Neural crest cell (in vitro differentiated cells): ENCODE measurements at regions not wholly inside any gene's neighbourhood (a gene's known extent, or its start where the extent isn't known, plus 50 kb on each side); places are given as distances from the start of the nearest gene placed in this dataset.

Experiments used
- DNase-seq: peaks from one replicate; pipeline ENCODE4 v3.0.0; 2021; ENCODE audit warnings: low read depth, mixed read lengths, low spot score
- H3K27ac Mint-ChIP-seq: one replicate; pipeline ENCODE4 v1.8.0; 2021; ENCODE audit warnings: mild to moderate bottlenecking, mixed read lengths; ENCODE audit not compliant: unreplicated experiment
- H3K27me3 Mint-ChIP-seq: 2 replicates; pipeline ENCODE4 v1.8.0; 2021; ENCODE audit warnings: low read depth, mild to moderate bottlenecking, mixed read lengths
- H3K36me3 Mint-ChIP-seq: 2 replicates; pipeline ENCODE4 v1.8.0; 2021; ENCODE audit warnings: low read depth, mild to moderate bottlenecking, mixed read lengths
- H3K4me1 Mint-ChIP-seq: 2 replicates; pipeline ENCODE4 v1.8.0; 2021; ENCODE audit warnings: mixed read lengths
- H3K4me3 Mint-ChIP-seq: one replicate; pipeline ENCODE4 v1.8.0; 2021; ENCODE audit warnings: mild to moderate bottlenecking, mixed read lengths
- H3K9me3 Mint-ChIP-seq: 2 replicates; pipeline ENCODE4 v1.8.0; 2021; ENCODE audit warnings: mixed read lengths
- CTCF ChIP-seq: fragments of 200-600 bp; sonication (generic); conservative IDR thresholded peaks from 2 replicates; pipeline ENCODE4 v1.5.0; 2021; ENCODE audit warnings: antibody characterized with exemption, mild to moderate bottlenecking

- no peaks in the 10 kb centered on the region for H3K27me3 Mint-ChIP-seq
- TF ChIP-seq CTCF = no peak
- no peak for DNase-seq
- H3K27ac Mint-ChIP-seq = no peak overlapping the region
- H3K4me1 Mint-ChIP-seq = peaks cover 3% of the 10 kb centered on the region
- H3K4me3 Mint-ChIP-seq = no peak overlapping the region
- peaks cover 5% of the 10 kb centered on the region for H3K9me3 Mint-ChIP-seq
- no peaks in the 10 kb centered on the region for H3K36me3 Mint-ChIP-seq
Measured at GRCh38 chr4:163892417-163892816, 397.9 kb downstream of the TMA16 start.

- H3K27ac Mint-ChIP-seq = no peak overlapping the region
Measured at GRCh38 chr4:163895378-163896005, 401.0 kb downstream of the TMA16 start.

DNA sequence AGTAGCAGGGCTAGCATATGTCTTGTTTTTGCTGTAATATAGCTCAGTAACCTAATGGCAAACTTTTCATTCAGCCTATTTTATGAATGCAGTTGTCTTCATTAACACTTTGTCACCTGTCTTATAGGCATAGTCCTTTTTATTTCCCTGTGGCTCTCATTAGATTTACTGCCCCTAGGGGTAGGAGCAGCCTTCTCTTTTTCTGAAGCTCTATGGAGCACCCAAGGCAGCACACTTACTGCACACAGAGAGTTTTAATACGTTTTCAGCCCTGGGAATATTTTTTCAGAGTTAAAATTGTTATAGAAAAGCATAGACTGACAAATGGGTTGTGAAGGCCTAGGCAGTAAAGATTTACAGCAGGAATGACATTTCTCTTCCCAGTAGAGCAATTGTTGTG, 406.8 kb downstream of the TMA16 start:
- no peak for TF ChIP-seq CTCF
- Mint-ChIP-seq H3K9me3 (peaks cover 11% of the 10 kb centered on the region), H3K4me1 (no peaks in the 10 kb centered on the region), H3K27me3 (no peaks in the 10 kb centered on the region), H3K27ac (no peak overlapping the region), H3K4me3 (no peak overlapping the region), H3K36me3 (no peaks in the 10 kb centered on the region)
- DNase-seq = no peak

More at GRCh38 chr4:163895378-163896005, 401.0 kb downstream of the TMA16 start:
- H3K9me3 Mint-ChIP-seq = peaks cover 11% of the 10 kb centered on the region
- no peak for TF ChIP-seq CTCF
- peaks cover 3% of the 10 kb centered on the region for H3K4me1 Mint-ChIP-seq
- H3K36me3 Mint-ChIP-seq = no peaks in the 10 kb centered on the region
- H3K4me3 Mint-ChIP-seq = no peak overlapping the region
- H3K27me3 Mint-ChIP-seq = no peaks in the 10 kb centered on the region
- no peak for DNase-seq

GRCh38 chr4:163902417-163902816, 407.9 kb downstream of the TMA16 start:
- H3K27me3 Mint-ChIP-seq = no peaks in the 10 kb centered on the region
- H3K36me3 Mint-ChIP-seq = no peaks in the 10 kb centered on the region
- no peak for DNase-seq
- no peak for TF ChIP-seq CTCF
- no peak overlapping the region for H3K4me3 Mint-ChIP-seq
- H3K4me1 Mint-ChIP-seq = no peaks in the 10 kb centered on the region
- no peak overlapping the region for H3K27ac Mint-ChIP-seq
- H3K9me3 Mint-ChIP-seq = peaks cover 5% of the 10 kb centered on the region

DNA sequence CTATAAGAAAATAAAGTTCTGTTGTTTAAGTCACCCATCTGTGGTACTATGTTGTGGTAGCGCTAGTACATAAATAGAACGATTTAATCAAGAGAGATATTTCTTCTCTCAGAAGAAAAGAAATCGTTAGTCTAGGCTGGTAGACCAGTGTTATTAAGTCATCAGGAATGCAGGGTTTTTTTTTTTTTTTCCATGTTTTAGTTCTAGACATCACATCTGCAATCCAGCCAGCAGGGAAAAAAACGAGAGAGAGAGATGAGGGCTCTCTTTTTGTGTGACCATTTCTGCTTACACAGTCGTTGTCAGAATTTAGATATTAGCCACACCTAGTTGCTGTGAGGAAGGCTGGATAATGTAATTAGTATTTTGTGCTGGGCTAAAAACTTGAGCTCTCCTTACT, 417.4 kb downstream of the TMA16 start:
- H3K27ac Mint-ChIP-seq = no peak overlapping the region
- no peak for TF ChIP-seq CTCF
- DNase-seq = no peak
- no peak overlapping the region for H3K4me3 Mint-ChIP-seq
- no peaks in the 10 kb centered on the region for H3K9me3 Mint-ChIP-seq
- H3K36me3 Mint-ChIP-seq = no peaks in the 10 kb centered on the region
- H3K27me3 Mint-ChIP-seq = no peaks in the 10 kb centered on the region
- peaks cover 6% of the 10 kb centered on the region for H3K4me1 Mint-ChIP-seq
